Trophoblast cell (in vitro differentiated cells and primary cell): ENCODE measurements at regions not wholly inside any gene's neighbourhood (a gene's known extent, or its start where the extent isn't known, plus 50 kb on each side); places are given as distances from the start of the nearest gene placed in this dataset.

Experiments used
- DNase-seq, 2 donors: peaks; one replicate each; pipeline ENCODE4 v3.0.0-alpha.2; 2016
- H2AFZ ChIP-seq: 2 replicates; pipeline ENCODE4 v1.6.1; 2013; ENCODE audit warnings: low read length, moderate library complexity, mild to moderate bottlenecking; ENCODE audit not compliant: insufficient read depth, poor library complexity
- H2AK5ac ChIP-seq: 2 replicates; pipeline ENCODE4 v1.6.1; 2013; ENCODE audit warnings: mild to moderate bottlenecking, low read length
- H2BK120ac ChIP-seq: 2 replicates; pipeline ENCODE4 v1.6.1; 2013; ENCODE audit warnings: low read length, mild to moderate bottlenecking, moderate library complexity; ENCODE audit not compliant: insufficient read depth, poor library complexity
- H2BK12ac ChIP-seq: 2 replicates; pipeline ENCODE4 v1.6.1; 2013; ENCODE audit warnings: mild to moderate bottlenecking, low read length, moderate library complexity
- H2BK5ac ChIP-seq: 2 replicates; pipeline ENCODE4 v1.6.1; 2013; ENCODE audit warnings: low read length, low read depth, moderate library complexity, mild to moderate bottlenecking; ENCODE audit not compliant: poor library complexity
- H3K14ac ChIP-seq: 2 replicates; pipeline ENCODE4 v1.6.1; 2013; ENCODE audit warnings: mild to moderate bottlenecking, low read length
- H3K18ac ChIP-seq: 2 replicates; pipeline ENCODE4 v1.6.1; 2013; ENCODE audit warnings: mild to moderate bottlenecking, low read length
- H3K23ac ChIP-seq: 2 replicates; pipeline ENCODE4 v1.6.1; 2013; ENCODE audit warnings: low read length
- H3K27ac ChIP-seq: 2 replicates; pipeline ENCODE4 v1.5.1; 2013; ENCODE audit warnings: low read depth, mild to moderate bottlenecking, inconsistent platforms, low read length, moderate library complexity
- H3K27me3 ChIP-seq: 2 replicates; pipeline ENCODE4 v1.6.1; 2013; ENCODE audit warnings: inconsistent platforms, mild to moderate bottlenecking, low read length, moderate library complexity; ENCODE audit not compliant: insufficient read depth
- H3K36me3 ChIP-seq, 2 experiments: 1 replicate in 1 of 2; 2 replicates in 1 of 2; pipeline ENCODE4 v1.6.1; 2013; ENCODE audit warnings: low read length in 2 of 2, mild to moderate bottlenecking in 2 of 2, moderate library complexity in 1 of 2; ENCODE audit not compliant: insufficient read depth in 2 of 2, control insufficient read depth in 1 of 2
- H3K4ac ChIP-seq: 2 replicates; pipeline ENCODE4 v1.6.1; 2013; ENCODE audit warnings: low read depth, mild to moderate bottlenecking, low read length, moderate library complexity
- H3K4me1 ChIP-seq, 2 experiments: 1 replicate in 1 of 2; 2 replicates in 1 of 2; pipeline ENCODE4 v1.6.1; 2013; ENCODE audit warnings: low read length in 2 of 2, mild to moderate bottlenecking in 2 of 2, moderate library complexity in 1 of 2; ENCODE audit not compliant: insufficient read depth in 2 of 2, control insufficient read depth in 1 of 2
- H3K4me2 ChIP-seq: 2 replicates; pipeline ENCODE4 v1.6.1; 2013; ENCODE audit warnings: inconsistent platforms, mild to moderate bottlenecking, low read length, moderate library complexity
- H3K4me3 ChIP-seq: 2 replicates; pipeline ENCODE4 v1.5.1; 2013; ENCODE audit warnings: mild to moderate bottlenecking, low read depth, low read length, inconsistent platforms
- H3K79me1 ChIP-seq: one replicate; pipeline ENCODE4 v1.6.1; 2013; ENCODE audit warnings: low read length
- H3K79me2 ChIP-seq: 2 replicates; pipeline ENCODE4 v1.6.1; 2013; ENCODE audit warnings: low read length, mild to moderate bottlenecking; ENCODE audit not compliant: control insufficient read depth, insufficient read depth, poor library complexity
- H3K9ac ChIP-seq: 2 replicates; pipeline ENCODE4 v1.6.1; 2013; ENCODE audit warnings: mild to moderate bottlenecking, low read length
- H3K9me3 ChIP-seq: 2 replicates; pipeline ENCODE4 v1.6.1; 2013; ENCODE audit warnings: low read depth, mild to moderate bottlenecking, control low read depth, inconsistent platforms, low read length; ENCODE audit not compliant: insufficient read depth
- H4K12ac ChIP-seq: 2 replicates; pipeline ENCODE4 v1.6.1; 2013; ENCODE audit warnings: low read depth, mild to moderate bottlenecking, low read length, moderate library complexity
- H4K8ac ChIP-seq: 2 replicates; pipeline ENCODE4 v1.6.1; 2013; ENCODE audit warnings: low read depth, mild to moderate bottlenecking, low read length, moderate library complexity
- H4K91ac ChIP-seq: one replicate; pipeline ENCODE4 v1.6.1; 2013; ENCODE audit warnings: low read depth, mild to moderate bottlenecking, low read length, moderate library complexity
- WGBS: extraction: QIAGEN DNeasy Blood & Tissue Kit; methylation state at CpG from one replicate; pipeline ENCODE4 v1.1.7; 2013; ENCODE audit warnings: missing lambda C conversion rate; ENCODE audit not compliant: insufficient read length, insufficient coverage; ENCODE audit errors: extremely low coverage; 5-methylcytosine and 5-hydroxymethylcytosine counted together

- no peaks in the 10 kb centered on the region for H3K27me3 ChIP-seq
- H3K14ac ChIP-seq = no peak overlapping the region
- H3K9me3 ChIP-seq = peaks cover 7% of the 10 kb centered on the region
- no peak overlapping the region for H4K91ac ChIP-seq
- H2AK5ac ChIP-seq = no peak overlapping the region
- H2BK120ac ChIP-seq = no peak overlapping the region
- H4K8ac ChIP-seq = no peak overlapping the region
- H3K4me1 ChIP-seq = no peaks in the 10 kb centered on the region
- no peak overlapping the region for H3K4ac ChIP-seq
- H3K79me2 ChIP-seq = no peaks in the 10 kb centered on the region
- no peak overlapping the region for H3K23ac ChIP-seq
- no peak overlapping the region for H2BK5ac ChIP-seq
- DNase-seq = no peak
- H3K4me2 ChIP-seq = no peak overlapping the region
- no CpG with 5 or more reads among the region's 2 CpGs for WGBS
- no peaks in the 10 kb centered on the region for H3K79me1 ChIP-seq
- H3K18ac ChIP-seq = no peak overlapping the region
- H3K27ac ChIP-seq = no peak overlapping the region
- no peak overlapping the region for H2BK12ac ChIP-seq
- H3K9ac ChIP-seq = no peak overlapping the region
- no peak overlapping the region for H2AFZ ChIP-seq
- H3K36me3 ChIP-seq = no peaks in the 10 kb centered on the region
- H4K12ac ChIP-seq = no peak overlapping the region
- H3K4me3 ChIP-seq = no peak overlapping the region
These were observed 600.6 kb downstream of the AJAP1 start for GRCh38 chr1:5254975-5255374.

- Histone ChIP-seq H2AK5ac (no peak overlapping the region), H3K23ac (no peak overlapping the region), H2BK12ac (no peak overlapping the region), H3K9me3 (peaks cover 6% of the 10 kb centered on the region), H3K9ac (no peak overlapping the region), H3K27ac (no peak overlapping the region), H2BK5ac (no peak overlapping the region), H3K4me1 (no peaks in the 10 kb centered on the region), H3K4ac (no peak overlapping the region), H4K91ac (no peak overlapping the region), H2BK120ac (no peak overlapping the region), H3K36me3 (no peaks in the 10 kb centered on the region), H3K79me2 (no peaks in the 10 kb centered on the region), H3K27me3 (no peaks in the 10 kb centered on the region), H3K4me2 (no peak overlapping the region), H4K12ac (no peak overlapping the region), H3K4me3 (no peak overlapping the region), H3K14ac (no peak overlapping the region), H3K79me1 (no peaks in the 10 kb centered on the region), H2AFZ (no peak overlapping the region), H4K8ac (no peak overlapping the region), H3K18ac (no peak overlapping the region)
- WGBS = no CpG with 5 or more reads among the region's 15 CpGs
- DNase-seq = no peak
These were observed 599.8 kb downstream of the AJAP1 start for GRCh38 chr1:5254131-5254725.

GRCh38 chr1:5253036-5253435, 598.6 kb downstream of the AJAP1 start:
- Histone ChIP-seq H3K9me3 (peaks cover 6% of the 10 kb centered on the region), H2AK5ac (no peak overlapping the region), H4K8ac (no peak overlapping the region), H3K4me3 (no peak overlapping the region), H3K27me3 (no peaks in the 10 kb centered on the region), H2BK5ac (no peak overlapping the region), H3K27ac (no peak overlapping the region), H3K18ac (no peak overlapping the region), H3K4ac (no peak overlapping the region), H2BK12ac (no peak overlapping the region), H4K91ac (no peak overlapping the region), H3K4me2 (no peak overlapping the region), H3K23ac (no peak overlapping the region), H3K9ac (no peak overlapping the region), H3K79me1 (no peaks in the 10 kb centered on the region), H2BK120ac (no peak overlapping the region), H2AFZ (no peak overlapping the region), H3K4me1 (no peaks in the 10 kb centered on the region), H3K14ac (no peak overlapping the region), H3K79me2 (no peaks in the 10 kb centered on the region), H4K12ac (no peak overlapping the region), H3K36me3 (no peaks in the 10 kb centered on the region)
- no peak for DNase-seq
- WGBS = no CpG with 5 or more reads among the region's 5 CpGs

- H2BK120ac ChIP-seq = no peak overlapping the region
- WGBS = no CpG with 5 or more reads among the region's 2 CpGs
- no peak for DNase-seq
These were observed 595.9 kb downstream of the AJAP1 start for GRCh38 chr1:5250336-5250735.

More at GRCh38 chr1:5250336-5250735, 595.9 kb downstream of the AJAP1 start:
- no peak overlapping the region for H3K4ac ChIP-seq
- no peaks in the 10 kb centered on the region for H3K27me3 ChIP-seq
- no peak overlapping the region for H4K8ac ChIP-seq
- no peak overlapping the region for H2AFZ ChIP-seq
- H2AK5ac ChIP-seq = no peak overlapping the region
- H4K12ac ChIP-seq = no peak overlapping the region
- H3K79me2 ChIP-seq = no peaks in the 10 kb centered on the region
- peaks cover 2% of the 10 kb centered on the region for H3K9me3 ChIP-seq
- no peak overlapping the region for H3K14ac ChIP-seq
- H3K79me1 ChIP-seq = no peaks in the 10 kb centered on the region
- H3K9ac ChIP-seq = no peak overlapping the region
- H2BK12ac ChIP-seq = no peak overlapping the region
- no peak overlapping the region for H3K18ac ChIP-seq
- H3K4me2 ChIP-seq = no peak overlapping the region
- H3K23ac ChIP-seq = no peak overlapping the region
- H3K36me3 ChIP-seq = no peaks in the 10 kb centered on the region
- no peak overlapping the region for H4K91ac ChIP-seq
- no peak overlapping the region for H3K4me3 ChIP-seq
- no peak overlapping the region for H3K27ac ChIP-seq
- H3K4me1 ChIP-seq = no peaks in the 10 kb centered on the region
- H2BK5ac ChIP-seq = no peak overlapping the region
